ENCODE measurements at regions not wholly inside any gene's neighbourhood (a gene's known extent, or its start where the extent isn't known, plus 50 kb on each side); places are given as distances from the start of the nearest gene placed in this dataset.

GRCh38 chr2:142592171-142592570 is 285.3 kb upstream of the KYNU start:
- no peak overlapping the region for H3K27ac Mint-ChIP-seq (ENCODE audit: unreplicated experiment)
- no peaks in the 10 kb centered on the region for H3K36me3 Mint-ChIP-seq (ENCODE audit: low read depth, unreplicated experiment)
- H3K27me3 Mint-ChIP-seq (ENCODE audit: unreplicated experiment), result no peaks in the 10 kb centered on the region
- no peaks in the 10 kb centered on the region for H3K9me3 Mint-ChIP-seq (ENCODE audit: unreplicated experiment)
- TF ChIP-seq CTCF (IDR thresholded peaks at IDR 0.05; ENCODE audit: unreplicated experiment), result no peak
- H3K4me3 Mint-ChIP-seq (ENCODE audit: unreplicated experiment), result no peak overlapping the region
- DNase-seq (ENCODE audit: low spot score), result no peak
- no peaks in the 10 kb centered on the region for H3K4me1 Mint-ChIP-seq (ENCODE audit: unreplicated experiment)

- no peak overlapping the region for H3K4me3 Mint-ChIP-seq (ENCODE audit: unreplicated experiment)
- DNase-seq (ENCODE audit: low spot score), result no peak
- no peak for TF ChIP-seq CTCF (IDR thresholded peaks at IDR 0.05; ENCODE audit: unreplicated experiment)
- no peaks in the 10 kb centered on the region for H3K36me3 Mint-ChIP-seq (ENCODE audit: low read depth, unreplicated experiment)
- no peaks in the 10 kb centered on the region for H3K27me3 Mint-ChIP-seq (ENCODE audit: unreplicated experiment)
- no peaks in the 10 kb centered on the region for H3K9me3 Mint-ChIP-seq (ENCODE audit: unreplicated experiment)
- H3K4me1 Mint-ChIP-seq (ENCODE audit: unreplicated experiment), result no peaks in the 10 kb centered on the region
- H3K27ac Mint-ChIP-seq (ENCODE audit: unreplicated experiment), result no peak overlapping the region
Measured at GRCh38 chr2:142591420-142591819, 286.0 kb upstream of the KYNU start.

GRCh38 chr2:142588269-142588668 is 289.2 kb upstream of the KYNU start:
- no peak overlapping the region for H3K27ac Mint-ChIP-seq (ENCODE audit: unreplicated experiment)

GRCh38 chr2:142586693-142587580 is 290.5 kb upstream of the KYNU start:
- Mint-ChIP-seq H3K4me1 (ENCODE audit: unreplicated experiment) (no peaks in the 10 kb centered on the region), H3K36me3 (ENCODE audit: low read depth, unreplicated experiment) (no peaks in the 10 kb centered on the region), H3K27ac (ENCODE audit: unreplicated experiment) (no peak overlapping the region), H3K9me3 (ENCODE audit: unreplicated experiment) (no peaks in the 10 kb centered on the region), H3K4me3 (ENCODE audit: unreplicated experiment) (no peak overlapping the region), H3K27me3 (ENCODE audit: unreplicated experiment) (no peaks in the 10 kb centered on the region)
- no peak for DNase-seq (ENCODE audit: low spot score)
- TF ChIP-seq CTCF (IDR thresholded peaks at IDR 0.05; ENCODE audit: unreplicated experiment), result no peak

More at GRCh38 chr2:142588269-142588668, 289.2 kb upstream of the KYNU start:
- Mint-ChIP-seq H3K36me3 (ENCODE audit: low read depth, unreplicated experiment) (no peaks in the 10 kb centered on the region), H3K27me3 (ENCODE audit: unreplicated experiment) (no peaks in the 10 kb centered on the region), H3K9me3 (ENCODE audit: unreplicated experiment) (no peaks in the 10 kb centered on the region), H3K4me3 (ENCODE audit: unreplicated experiment) (no peak overlapping the region), H3K4me1 (ENCODE audit: unreplicated experiment) (no peaks in the 10 kb centered on the region)
- DNase-seq (ENCODE audit: low spot score), result no peak
- no peak for TF ChIP-seq CTCF (IDR thresholded peaks at IDR 0.05; ENCODE audit: unreplicated experiment)

GRCh38 chr2:142585785-142586184 is 291.7 kb upstream of the KYNU start:
- Mint-ChIP-seq H3K4me1 (ENCODE audit: unreplicated experiment) (no peaks in the 10 kb centered on the region), H3K36me3 (ENCODE audit: low read depth, unreplicated experiment) (no peaks in the 10 kb centered on the region), H3K27me3 (ENCODE audit: unreplicated experiment) (no peaks in the 10 kb centered on the region), H3K4me3 (ENCODE audit: unreplicated experiment) (no peak overlapping the region), H3K27ac (ENCODE audit: unreplicated experiment) (no peak overlapping the region), H3K9me3 (ENCODE audit: unreplicated experiment) (no peaks in the 10 kb centered on the region)
- no peak for DNase-seq (ENCODE audit: low spot score)
- TF ChIP-seq CTCF (IDR thresholded peaks at IDR 0.05; ENCODE audit: unreplicated experiment), result no peak

All from endothelial cell (in vitro differentiated cells).